Parathyroid adenoma (tissue), 2 donors: ENCODE measurements at regions not wholly inside any gene's neighbourhood (a gene's known extent, or its start where the extent isn't known, plus 50 kb on each side); places are given as distances from the start of the nearest gene placed in this dataset.

Source experiments
- H2AFZ ChIP-seq: fragments of 300-600 bp; sonication (generic); one replicate; pipeline ENCODE4 v1.7.0; 2017; ENCODE audit warnings: antibody characterized with exemption, mild to moderate bottlenecking
- H3K27ac ChIP-seq: fragments of 300-600 bp; sonication (generic); one replicate; pipeline ENCODE4 v1.7.0; 2017
- H3K27me3 ChIP-seq: fragments of 300-600 bp; sonication (generic); one replicate; pipeline ENCODE4 v1.7.0; 2017; ENCODE audit warnings: low read length; ENCODE audit not compliant: control insufficient read depth, insufficient read depth
- H3K36me3 ChIP-seq: fragments of 300-600 bp; sonication (generic); one replicate; pipeline ENCODE4 v1.7.0; 2017; ENCODE audit warnings: low read length; ENCODE audit not compliant: control insufficient read depth, insufficient read depth
- H3K4me1 ChIP-seq: fragments of 300-600 bp; sonication (generic); one replicate; pipeline ENCODE4 v1.7.0; 2017; ENCODE audit warnings: control low read depth
- H3K4me2 ChIP-seq: fragments of 300-600 bp; sonication (generic); one replicate; pipeline ENCODE4 v1.7.0; 2017; ENCODE audit warnings: low read length
- H3K4me3 ChIP-seq: fragments of 300-600 bp; sonication (generic); one replicate; pipeline ENCODE4 v1.7.0; 2017; ENCODE audit warnings: low read depth, low read length
- H3K79me2 ChIP-seq: fragments of 300-600 bp; sonication (generic); one replicate; pipeline ENCODE4 v1.7.0; 2017; ENCODE audit warnings: control low read depth
- H3K9ac ChIP-seq: fragments of 300-600 bp; sonication (generic); one replicate; pipeline ENCODE4 v1.7.0; 2017; ENCODE audit warnings: mild to moderate bottlenecking
- H3K9me3 ChIP-seq: fragments of 300-600 bp; sonication (generic); one replicate; pipeline ENCODE4 v1.7.0; 2017; ENCODE audit warnings: low read length; ENCODE audit not compliant: control insufficient read depth
- TF ChIP-seq, protein P1 (sequence below): fragments of 300-600 bp; sonication (generic); IDR thresholded peaks from one replicate; pipeline ENCODE4 v1.7.0; 2017; ENCODE audit warnings: antibody characterized with exemption, mild to moderate bottlenecking
- donor health status: primary hyperparathyroidism.

DNA sequence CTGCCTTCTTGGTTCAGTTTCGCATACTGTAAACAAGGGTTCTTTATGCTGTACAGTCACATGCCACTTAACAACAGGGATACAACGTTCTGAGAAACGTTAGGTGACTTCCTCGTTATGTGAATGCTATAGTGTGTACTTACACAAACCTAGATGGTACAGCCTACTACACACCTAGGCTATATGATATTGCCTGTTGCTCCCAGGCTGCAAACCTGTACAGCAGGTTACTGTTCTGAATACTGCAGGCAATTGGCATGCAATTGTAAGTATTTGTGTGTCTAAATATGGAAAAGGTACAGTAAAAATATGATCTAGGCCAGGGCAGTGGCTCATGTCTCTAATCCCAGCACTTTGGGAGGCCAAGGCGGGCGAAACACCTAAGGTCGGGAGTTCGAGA lies 85.7 kb upstream of the PRDM11 start:
- H3K9me3 ChIP-seq = no peaks in the 10 kb centered on the region
- no peaks in the 10 kb centered on the region for H3K27me3 ChIP-seq
- no peak overlapping the region for H2AFZ ChIP-seq
- H3K9ac ChIP-seq = no peak overlapping the region
- H3K79me2 ChIP-seq = no peaks in the 10 kb centered on the region
- no peak overlapping the region for H3K4me3 ChIP-seq
- H3K27ac ChIP-seq = no peak overlapping the region
- H3K36me3 ChIP-seq = no peaks in the 10 kb centered on the region
- TF ChIP-seq, protein P1, sequence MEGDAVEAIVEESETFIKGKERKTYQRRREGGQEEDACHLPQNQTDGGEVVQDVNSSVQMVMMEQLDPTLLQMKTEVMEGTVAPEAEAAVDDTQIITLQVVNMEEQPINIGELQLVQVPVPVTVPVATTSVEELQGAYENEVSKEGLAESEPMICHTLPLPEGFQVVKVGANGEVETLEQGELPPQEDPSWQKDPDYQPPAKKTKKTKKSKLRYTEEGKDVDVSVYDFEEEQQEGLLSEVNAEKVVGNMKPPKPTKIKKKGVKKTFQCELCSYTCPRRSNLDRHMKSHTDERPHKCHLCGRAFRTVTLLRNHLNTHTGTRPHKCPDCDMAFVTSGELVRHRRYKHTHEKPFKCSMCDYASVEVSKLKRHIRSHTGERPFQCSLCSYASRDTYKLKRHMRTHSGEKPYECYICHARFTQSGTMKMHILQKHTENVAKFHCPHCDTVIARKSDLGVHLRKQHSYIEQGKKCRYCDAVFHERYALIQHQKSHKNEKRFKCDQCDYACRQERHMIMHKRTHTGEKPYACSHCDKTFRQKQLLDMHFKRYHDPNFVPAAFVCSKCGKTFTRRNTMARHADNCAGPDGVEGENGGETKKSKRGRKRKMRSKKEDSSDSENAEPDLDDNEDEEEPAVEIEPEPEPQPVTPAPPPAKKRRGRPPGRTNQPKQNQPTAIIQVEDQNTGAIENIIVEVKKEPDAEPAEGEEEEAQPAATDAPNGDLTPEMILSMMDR = no peak
- H3K4me2 ChIP-seq = no peak overlapping the region
- H3K4me1 ChIP-seq = no peaks in the 10 kb centered on the region

DNA sequence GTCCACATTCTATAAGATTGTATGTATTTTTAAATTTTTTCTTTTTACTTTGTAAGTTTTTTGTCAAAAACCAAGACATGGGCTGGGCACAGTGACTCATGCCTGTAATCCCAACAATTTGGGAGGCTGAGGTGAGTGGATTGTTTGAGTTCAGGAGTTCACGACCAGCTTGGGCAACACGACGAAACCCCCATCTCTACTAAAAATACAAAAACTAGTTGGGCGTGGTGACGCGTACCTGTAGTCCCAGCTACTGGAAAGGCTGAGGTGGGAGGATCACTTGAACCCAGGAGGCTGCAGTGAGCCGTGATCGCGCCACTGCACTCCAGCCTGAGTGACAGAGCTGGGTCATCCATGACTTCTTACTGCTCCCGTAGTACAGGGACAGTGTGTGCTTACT lies 84.8 kb upstream of the PRDM11 start:
- no peak overlapping the region for H3K9ac ChIP-seq
- TF ChIP-seq, protein P1 = no peak
- H3K27ac ChIP-seq = no peak overlapping the region
- no peaks in the 10 kb centered on the region for H3K79me2 ChIP-seq
- no peak overlapping the region for H3K4me2 ChIP-seq
- no peaks in the 10 kb centered on the region for H3K27me3 ChIP-seq
- no peaks in the 10 kb centered on the region for H3K36me3 ChIP-seq
- no peak overlapping the region for H3K4me3 ChIP-seq
- H3K4me1 ChIP-seq = no peaks in the 10 kb centered on the region
- no peak overlapping the region for H2AFZ ChIP-seq
- H3K9me3 ChIP-seq = no peaks in the 10 kb centered on the region

DNA sequence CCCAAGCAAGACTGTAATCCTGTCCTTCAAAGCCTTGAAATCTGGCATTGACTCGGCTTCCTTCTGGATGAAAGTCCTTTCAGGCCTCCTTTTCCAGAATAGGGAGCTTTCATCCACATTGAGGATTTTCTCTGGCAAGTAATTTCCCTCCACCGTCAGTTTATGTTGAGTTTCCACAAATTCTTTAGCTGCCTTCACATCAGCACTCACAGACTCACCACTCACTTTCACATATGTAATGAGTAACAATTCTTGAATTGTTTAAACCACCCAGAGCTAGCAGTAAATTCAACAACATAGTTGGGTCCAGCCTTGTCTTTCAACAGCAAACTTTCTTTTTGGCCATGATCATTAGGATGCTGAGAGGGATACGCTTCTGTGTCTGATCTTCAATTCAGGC lies 84.3 kb upstream of the PRDM11 start:
- H3K4me3 ChIP-seq = no peak overlapping the region
- H3K4me2 ChIP-seq = no peak overlapping the region
- H3K36me3 ChIP-seq = no peaks in the 10 kb centered on the region
- H2AFZ ChIP-seq = no peak overlapping the region
- no peak overlapping the region for H3K9ac ChIP-seq
- TF ChIP-seq, protein P1 = no peak
- no peaks in the 10 kb centered on the region for H3K4me1 ChIP-seq
- H3K27ac ChIP-seq = no peak overlapping the region
- no peaks in the 10 kb centered on the region for H3K9me3 ChIP-seq
- H3K27me3 ChIP-seq = no peaks in the 10 kb centered on the region
- no peaks in the 10 kb centered on the region for H3K79me2 ChIP-seq

DNA sequence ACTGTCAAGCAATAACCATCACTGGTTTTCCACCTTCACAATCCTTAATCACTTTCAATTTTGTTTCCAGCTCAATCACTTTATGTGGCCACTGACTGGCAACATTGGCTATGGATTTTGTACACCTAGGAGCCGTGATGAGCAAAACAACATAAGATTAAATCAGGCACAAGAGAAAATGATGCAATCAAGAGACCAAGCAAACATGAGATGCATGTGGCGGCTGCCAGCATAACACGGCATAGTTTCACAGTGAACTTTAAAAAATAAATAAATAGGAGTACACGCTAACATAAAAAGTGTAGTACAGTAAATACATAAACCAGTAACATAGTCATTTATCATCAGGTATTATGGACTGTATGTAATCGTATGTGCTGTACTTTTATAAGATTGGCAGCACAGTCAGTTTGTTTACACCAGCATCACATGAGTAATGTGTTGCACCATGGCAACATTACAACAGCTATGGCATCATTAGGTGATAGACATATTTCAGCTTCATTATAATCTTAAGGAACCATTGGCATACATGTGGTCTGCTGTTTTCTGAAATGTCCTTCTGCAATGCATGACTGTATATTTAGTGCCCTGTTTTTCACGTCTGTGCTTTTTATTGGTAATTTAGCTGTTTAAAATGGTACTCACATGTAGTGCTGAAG lies 83.3 kb upstream of the PRDM11 start:
- Histone ChIP-seq H3K9ac (no peak overlapping the region), H3K27me3 (no peaks in the 10 kb centered on the region), H3K9me3 (no peaks in the 10 kb centered on the region), H2AFZ (no peak overlapping the region), H3K4me2 (no peak overlapping the region), H3K27ac (no peak overlapping the region), H3K36me3 (no peaks in the 10 kb centered on the region), H3K4me1 (no peaks in the 10 kb centered on the region), H3K4me3 (no peak overlapping the region), H3K79me2 (no peaks in the 10 kb centered on the region)
- TF ChIP-seq, protein P1 = no peak

DNA sequence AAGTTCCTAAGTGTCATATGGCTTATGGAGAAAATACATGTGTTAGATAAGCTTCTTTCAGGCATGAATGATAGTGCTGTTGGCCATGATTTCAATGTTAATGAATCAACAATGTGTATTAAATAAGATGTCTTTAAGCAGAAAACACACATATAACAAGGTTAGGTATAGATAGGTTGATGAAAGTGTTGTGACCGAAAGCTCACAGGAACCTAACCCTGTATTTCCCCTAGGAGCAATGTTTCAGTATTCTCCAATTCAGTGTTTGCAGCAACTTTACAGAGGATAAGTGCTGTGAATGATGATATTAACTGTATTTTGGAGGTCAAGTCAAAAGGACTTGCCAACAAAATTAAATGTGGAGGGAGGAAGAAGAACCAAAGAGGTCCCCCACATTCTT lies 82.8 kb upstream of the PRDM11 start:
- no peak overlapping the region for H3K4me2 ChIP-seq
- no peak overlapping the region for H3K27ac ChIP-seq
- no peak overlapping the region for H2AFZ ChIP-seq
- no peaks in the 10 kb centered on the region for H3K9me3 ChIP-seq
- no peaks in the 10 kb centered on the region for H3K27me3 ChIP-seq
- no peaks in the 10 kb centered on the region for H3K4me1 ChIP-seq
- H3K79me2 ChIP-seq = no peaks in the 10 kb centered on the region
- TF ChIP-seq, protein P1 = no peak
- no peaks in the 10 kb centered on the region for H3K36me3 ChIP-seq
- H3K4me3 ChIP-seq = no peak overlapping the region
- H3K9ac ChIP-seq = no peak overlapping the region
